ENCODE measurements at regions not wholly inside any gene's neighbourhood (a gene's known extent, or its start where the extent isn't known, plus 50 kb on each side); places are given as distances from the start of the nearest gene placed in this dataset.
"Not testable (repeated sequence)": the region's sequence is repeated elsewhere in the genome, so short reads cannot be mapped to it uniquely, and the experiment has no call there.

DNA sequence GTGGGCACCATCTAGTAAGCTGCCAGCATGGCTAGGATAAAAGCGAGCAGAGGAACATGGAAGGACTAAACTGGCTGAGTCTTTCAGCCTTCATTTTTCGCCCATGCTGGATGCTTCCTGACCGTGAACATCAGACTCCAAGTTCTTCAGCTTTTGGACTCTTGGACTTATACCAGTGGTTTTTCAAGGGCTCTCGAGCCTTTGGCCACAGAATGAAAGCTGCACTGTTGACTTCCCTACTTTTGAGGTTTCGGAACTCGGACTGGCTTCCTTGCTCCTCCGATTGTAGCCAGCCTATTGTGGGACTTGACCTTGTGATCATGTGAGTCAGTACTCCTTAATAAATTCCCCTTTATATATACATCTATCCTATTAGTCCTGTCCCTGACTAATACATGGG lies 785.1 kb upstream of the SLITRK6 start:
- no peak for DNase-seq

DNA sequence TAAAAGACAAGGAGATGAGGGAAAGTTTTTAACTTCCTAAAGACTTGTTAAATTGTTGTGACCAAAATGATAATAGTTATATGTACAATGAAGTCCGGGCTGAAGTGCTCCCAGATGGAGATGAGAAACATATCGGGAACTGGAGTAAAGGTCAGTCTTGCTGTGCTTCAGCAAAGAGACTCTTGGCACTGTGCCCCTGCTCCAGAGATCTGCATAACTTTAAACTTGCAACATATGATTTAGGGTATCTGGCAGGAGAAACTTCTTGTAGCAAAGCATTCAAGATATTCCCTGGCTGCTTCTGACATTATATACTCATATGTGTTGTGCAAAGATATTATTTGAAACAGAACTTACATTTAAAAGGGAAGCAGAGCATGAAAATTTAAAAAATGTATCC lies 786.6 kb upstream of the SLITRK6 start:
- DNase-seq, result no peak

DNA sequence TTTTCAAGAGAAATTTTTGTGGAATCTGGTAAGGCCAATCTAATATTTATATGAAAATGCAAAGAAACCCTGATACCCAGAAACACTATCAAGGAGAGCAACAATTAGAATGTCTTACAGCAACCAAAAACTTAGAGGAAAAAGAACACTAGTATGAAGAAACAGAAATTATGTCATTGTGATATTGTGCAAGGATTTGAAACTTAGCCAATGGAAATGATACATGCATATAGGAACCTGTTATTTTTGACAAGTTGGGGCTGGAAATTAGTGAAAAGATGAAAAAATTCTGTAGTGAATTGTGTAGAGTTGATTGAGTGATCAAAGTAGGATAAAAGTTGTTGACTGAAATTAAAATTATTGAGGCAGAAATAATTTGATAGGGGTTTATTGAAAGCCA lies 792.6 kb upstream of the SLITRK6 start:
- no peak for DNase-seq

DNA sequence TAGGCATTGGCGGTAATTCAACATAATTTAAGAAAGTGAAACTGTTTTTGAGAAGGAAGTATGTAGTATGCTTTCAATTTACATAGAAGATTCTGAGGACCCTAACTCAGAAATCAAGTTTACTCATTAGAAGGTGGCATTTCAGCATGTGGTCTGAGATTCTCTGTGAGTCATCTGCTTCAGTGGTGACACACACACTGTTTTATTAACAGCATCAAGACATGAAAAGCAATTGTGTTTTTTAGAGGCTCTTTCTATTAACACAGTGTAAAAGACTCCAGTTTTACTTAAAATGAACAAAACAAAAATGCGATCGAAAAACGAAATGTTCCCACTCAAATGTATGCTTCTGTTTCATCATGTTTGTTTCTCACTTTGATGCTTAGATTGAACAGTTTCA lies 802.1 kb upstream of the SLITRK6 start:
- no peak for DNase-seq

DNA sequence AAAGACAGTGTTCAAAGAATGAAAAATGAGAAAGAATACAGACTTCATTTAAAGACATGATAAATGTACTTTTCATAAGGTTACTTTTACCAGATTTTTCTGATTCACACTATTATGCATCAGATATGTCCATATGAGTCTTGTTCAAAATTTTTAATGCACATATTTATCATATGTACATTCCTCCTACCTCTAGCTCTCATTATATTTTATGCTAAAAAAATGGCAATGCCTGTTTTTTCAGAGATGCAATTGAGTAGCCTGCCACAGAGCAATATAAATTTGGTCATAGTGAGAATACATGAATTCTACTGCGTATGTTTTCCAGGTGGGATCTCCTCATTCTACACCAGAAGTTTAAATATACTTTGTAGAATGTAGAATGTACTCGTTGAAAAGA lies 807.0 kb upstream of the SLITRK6 start:
- DNase-seq, result no peak

DNA sequence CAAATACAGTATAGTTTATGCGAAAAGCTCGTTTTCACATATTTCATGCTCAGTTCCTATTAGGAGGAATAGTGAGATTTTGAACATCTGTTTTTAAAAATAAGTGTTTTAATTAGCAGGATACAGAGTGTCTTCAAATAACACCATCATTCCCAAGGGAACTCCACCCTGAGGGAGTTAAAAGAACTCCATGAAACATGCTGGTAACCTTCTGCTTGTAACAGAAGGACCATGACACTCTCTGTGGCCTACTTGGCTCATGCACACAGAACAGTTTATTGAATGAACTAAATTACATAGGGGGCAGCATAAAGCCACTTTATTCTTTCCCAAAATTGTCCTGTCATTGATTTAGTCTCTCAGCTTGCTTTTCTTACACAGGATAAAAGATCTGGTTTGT lies 809.5 kb upstream of the SLITRK6 start:
- peak; percentile 23 for DNase-seq

DNA sequence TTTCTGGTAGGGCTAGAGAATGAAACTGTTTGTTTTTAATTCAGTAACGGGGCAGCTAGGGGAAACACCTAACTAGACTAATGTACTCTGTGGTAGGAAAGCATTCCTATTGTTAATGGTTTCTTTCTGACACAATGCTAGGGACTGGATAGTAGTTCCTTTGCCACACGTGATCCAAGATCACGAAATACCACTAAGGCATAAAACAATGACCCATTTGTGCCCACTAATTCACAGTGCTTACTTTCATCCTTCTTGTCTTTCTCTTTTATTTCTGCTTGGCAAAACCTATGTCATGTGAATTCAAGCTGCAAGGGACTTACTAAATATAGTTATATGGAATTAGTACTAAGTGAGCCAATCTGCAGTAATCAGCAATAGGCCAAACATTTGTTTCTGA lies 834.1 kb upstream of the SLITRK6 start:
- no peak for DNase-seq

DNA sequence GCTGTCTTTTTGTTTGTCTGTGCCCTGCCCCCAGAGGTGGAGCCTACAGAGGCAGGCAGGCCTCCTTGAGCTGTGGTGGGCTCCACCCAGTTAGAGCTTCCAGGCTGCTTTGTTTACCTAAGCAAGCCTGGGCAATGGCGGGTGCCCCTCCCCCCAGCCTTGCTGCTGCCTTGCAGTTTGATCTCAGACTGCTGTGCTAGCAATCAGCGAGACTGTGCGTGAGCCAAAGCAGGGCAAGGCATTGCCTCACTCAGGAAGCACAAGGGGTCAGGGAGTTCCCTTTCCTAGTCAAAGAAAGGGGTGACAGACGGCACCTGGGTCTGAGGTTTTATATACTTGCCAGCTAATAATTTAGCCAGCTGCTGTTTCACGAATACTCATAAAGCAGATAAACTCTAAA lies 852.0 kb upstream of the SLITRK6 start:
- DNase-seq, result not testable (repeated sequence)

DNA sequence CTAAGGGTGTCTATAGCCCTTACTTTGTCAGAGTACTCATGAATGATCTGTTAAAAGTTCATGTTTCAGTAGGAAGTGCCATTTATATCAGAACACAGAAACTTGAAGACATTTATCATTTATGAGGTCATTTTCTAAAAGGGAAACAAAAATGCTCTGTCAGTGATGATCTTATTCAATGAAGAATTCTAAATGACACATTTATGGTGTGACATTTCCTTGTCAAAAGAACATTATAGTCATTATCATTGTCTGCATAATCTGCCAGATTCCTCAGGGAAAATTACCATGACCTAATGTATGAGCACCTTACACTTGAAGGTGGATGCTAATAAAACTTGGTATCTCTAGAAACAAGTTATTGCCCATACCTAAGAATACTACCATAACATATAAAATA lies 853.8 kb upstream of the SLITRK6 start:
- no peak for DNase-seq

DNA sequence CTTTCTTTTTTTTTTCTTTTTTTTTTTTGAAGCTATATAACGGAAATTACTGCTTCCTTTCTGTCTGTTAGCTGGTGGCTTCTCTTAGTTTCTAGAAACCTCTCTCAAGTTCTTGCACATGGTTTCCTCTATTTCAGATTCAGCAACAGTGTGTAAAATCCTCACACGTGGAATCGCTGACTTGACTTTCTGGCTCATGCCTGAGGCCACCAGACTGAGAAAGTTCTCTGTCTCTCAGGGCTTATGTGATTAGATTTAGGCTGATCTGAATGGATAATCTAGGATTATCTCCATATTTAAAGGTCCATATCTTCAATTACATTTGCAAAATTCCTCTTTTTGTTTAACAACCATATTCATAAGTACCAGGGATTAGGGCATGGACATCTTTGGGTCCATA lies 856.3 kb upstream of the SLITRK6 start:
- DNase-seq, result no peak

DNA sequence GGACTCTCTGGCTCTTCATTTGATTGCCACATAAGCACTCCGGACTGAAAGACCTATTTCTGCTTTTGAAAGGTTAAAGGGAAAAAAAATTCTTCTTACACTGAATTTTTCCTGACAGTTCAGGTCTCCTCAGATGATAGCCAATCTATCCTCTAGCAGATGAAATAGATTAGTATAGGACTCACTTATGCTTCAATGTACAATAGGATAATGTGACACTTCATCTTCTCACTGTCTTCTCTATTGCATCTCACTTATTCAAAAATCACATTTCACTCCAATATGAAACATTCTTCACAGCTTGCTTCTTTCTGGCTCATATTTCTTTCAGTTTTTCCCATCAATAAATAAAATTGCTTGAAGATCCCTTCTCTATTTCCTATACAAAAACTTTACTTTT lies 860.9 kb upstream of the SLITRK6 start:
- no peak for DNase-seq

DNA sequence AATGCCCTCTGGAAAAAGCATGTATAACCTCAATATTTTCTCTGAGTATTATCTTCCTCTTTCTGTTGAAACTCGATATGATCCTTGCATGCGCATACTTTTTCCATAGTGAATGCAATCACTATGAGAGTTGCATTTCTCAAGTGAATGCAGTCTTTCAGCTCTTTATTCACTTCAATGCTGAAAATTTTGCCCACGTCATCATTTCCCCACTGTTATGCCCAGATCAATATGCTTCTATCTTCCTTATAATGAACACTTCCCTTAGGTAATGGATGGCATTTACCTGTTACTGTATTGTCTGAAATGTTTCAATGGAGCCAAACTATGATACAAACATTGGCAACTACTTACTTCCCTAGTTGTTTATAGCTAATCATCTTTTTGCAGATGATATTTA lies 866.6 kb upstream of the SLITRK6 start:
- no peak for DNase-seq

DNA sequence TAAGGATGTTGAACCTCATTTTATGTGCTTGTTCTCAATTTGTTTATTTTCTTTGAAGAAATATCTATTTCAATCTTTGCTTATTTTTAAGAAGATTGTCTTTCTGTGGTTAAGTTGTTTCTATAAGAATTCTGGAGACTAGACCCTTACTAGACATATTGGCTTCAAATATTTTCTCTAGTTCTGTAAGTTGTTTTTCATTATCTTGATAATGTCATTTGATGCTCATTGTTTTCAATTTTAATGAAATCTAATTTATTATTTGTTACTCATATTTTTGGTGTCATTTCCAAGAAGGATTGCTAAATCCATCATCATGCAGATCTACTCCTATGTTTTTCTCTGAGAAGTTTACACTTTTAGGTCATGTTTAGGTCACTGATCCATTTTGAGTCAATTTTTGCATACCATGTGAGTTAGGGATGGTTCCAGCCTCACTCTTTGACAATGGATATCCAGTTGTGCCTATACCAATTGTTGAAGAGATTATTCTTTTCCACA lies 874.8 kb upstream of the SLITRK6 start:
- DNase-seq, result no peak

DNA sequence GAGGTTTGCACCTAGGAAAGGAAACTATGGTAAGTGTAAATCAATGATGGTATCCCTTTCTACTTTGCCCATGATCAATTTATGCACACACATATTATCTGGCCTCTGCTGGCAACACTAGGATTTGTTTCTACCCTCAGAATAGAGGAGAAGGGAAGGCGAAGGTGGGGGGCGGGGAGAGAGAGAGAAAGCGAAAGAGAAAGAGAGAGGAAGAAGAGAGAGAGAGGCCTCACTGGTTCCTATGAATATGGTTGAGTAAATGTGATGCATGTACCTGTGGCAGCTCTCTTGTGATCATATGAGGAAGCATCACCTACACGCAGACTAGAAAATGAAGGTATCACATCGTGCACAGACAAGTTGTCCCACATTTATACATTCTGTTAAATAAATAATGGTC lies 882.0 kb upstream of the SLITRK6 start:
- DNase-seq, result no peak

DNA sequence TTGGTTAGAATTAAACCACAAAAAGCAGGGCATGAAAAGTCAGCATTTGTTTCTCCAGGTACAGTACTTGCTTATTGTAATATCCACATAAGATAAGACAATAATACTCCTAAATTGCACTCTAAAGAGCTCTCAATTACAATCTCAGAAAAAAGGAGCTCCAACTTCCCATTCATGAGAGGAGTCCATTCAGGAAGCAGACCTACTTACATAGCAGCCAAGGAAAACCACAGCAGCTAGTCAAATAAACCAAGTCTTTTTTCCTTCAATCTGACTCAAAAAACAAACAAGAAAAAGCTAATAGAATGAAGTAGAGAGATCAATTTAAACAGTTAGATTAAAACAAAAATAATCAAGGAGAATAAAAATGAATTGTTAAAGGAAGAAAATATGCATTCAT lies 885.2 kb upstream of the SLITRK6 start:
- DNase-seq, result no peak

DNA sequence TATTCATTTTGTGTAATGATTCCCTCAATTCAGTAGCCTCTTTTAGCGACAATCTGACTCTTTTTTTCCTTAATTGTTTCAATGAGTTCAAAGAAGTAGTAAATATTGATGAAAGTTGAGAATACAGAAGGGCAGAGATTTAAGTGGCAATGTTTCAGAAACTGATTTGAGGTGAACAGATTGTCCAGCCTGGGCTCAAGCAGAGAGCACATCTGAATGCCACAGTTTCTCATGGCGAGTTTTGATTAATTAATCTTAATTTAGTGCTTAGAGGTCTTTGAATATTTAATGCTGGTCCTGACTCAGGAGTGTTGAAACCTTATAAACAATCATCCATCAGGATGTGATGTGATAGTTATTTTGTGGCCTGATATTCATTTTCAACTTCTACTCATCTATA lies 890.7 kb upstream of the SLITRK6 start:
- no peak for DNase-seq

DNA sequence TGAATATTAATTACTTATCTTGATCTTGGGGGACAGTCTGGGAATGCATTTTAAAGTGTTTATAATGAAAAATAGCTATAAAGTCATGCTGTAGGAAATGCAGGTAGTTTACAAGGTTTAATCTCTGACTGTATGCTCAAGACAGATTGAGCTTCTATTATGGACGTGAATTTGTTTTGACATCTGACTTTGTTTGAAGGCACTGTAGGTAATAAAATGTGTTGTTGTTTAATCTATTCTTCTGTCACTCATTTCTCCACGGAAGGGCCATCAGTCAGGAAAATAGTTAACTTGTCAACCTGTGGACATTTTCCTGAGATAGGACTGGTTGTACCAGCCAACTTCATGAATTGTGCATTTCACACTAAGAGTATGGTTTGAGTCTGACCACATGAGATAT lies 893.1 kb upstream of the SLITRK6 start:
- DNase-seq, result no peak

DNA sequence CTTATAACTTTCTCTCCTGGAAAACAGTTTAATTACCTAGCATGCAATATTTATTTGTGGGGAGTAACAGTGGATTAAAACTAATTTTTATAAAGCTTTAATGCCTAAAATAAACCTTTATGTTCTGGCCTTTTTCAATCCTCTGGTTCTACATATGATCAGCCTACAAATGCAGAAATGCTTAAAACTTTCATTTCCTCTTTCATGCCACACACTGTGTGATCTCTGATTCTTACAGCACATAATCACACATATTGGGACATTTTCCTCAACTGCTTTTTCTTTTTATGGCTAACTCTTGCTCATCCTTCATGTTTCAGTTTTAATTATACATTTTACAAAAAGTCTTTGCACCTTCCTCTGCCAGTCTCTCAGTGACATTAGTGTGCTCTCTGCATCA lies 910.8 kb upstream of the SLITRK6 start:
- DNase-seq, result no peak

DNA sequence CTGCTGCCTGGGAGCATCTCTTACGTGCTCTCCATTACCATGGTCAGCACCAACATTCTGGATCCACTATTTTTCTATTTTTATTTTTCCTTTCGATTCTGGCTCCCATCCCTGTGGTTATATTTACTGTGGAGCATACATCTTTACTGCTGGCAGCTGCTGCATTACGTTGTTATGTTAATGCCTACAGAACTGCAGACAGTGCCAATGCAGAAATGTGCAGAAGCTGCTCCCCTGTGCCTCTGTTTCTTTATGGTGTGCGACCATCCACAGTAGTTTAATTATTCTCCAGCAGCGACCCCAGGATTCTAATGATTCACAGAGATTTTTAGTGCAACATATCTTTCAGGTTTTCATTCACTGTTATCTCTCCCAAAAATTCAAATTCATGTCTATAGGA lies 911.7 kb upstream of the SLITRK6 start:
- DNase-seq, result no peak

DNA sequence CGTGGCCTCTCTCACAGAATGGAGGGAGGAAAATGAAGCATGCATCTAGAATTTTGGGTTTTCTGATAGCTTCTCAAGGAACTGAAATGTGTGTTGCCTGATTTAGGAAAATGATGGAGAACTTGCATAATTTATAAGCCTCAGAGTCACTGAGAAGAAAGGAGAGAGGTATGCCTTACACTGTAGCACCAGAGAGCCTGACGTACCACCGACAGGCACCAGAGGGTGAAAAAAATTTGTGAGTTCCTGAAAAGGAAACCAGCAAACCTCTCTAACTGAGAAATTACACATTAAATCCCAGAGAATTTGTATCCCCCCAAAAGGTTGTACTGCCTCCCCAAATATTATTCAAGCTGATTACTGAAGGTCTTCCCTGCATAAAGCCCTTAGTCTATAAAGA lies 915.3 kb upstream of the SLITRK6 start:
- DNase-seq, result no peak

DNA sequence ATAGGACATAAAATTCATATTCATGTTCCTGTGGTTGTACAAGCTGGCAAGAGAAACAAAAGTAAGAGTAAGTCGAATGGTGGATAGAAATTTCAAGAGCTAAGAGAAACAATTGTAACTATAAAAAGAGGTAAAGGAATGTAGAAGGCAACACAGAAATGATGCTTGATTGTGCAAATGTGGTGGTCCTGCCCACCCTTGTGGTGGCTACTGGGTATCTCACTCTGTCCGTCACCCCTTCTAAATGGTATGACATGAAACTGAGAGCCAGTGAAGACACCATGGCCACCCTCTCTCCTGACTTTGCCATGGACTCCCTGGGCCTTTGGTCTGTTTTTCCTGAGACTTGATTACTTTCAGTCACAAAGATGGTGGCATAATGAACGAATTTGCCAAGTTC lies 925.9 kb upstream of the SLITRK6 start:
- no peak for DNase-seq

DNA sequence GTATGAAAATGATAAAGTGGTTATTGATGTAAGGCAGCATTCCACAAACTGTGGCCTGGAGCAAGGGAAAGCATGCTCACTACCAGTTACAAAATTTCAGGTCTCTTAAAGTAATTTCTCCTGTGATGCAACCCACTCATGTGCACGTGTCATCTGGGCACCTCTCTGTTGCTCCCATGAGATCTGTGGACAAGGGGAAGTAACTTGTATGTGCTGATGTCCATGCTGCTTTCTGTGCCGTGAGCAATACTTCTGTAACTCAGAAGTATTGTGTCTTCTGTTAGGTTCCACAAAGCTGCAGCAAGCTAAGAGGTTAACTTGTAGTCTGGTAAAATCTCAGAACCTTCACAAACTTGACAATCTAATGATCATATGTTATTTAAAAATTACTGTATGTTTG lies 930.0 kb upstream of the SLITRK6 start:
- no peak for DNase-seq

DNA sequence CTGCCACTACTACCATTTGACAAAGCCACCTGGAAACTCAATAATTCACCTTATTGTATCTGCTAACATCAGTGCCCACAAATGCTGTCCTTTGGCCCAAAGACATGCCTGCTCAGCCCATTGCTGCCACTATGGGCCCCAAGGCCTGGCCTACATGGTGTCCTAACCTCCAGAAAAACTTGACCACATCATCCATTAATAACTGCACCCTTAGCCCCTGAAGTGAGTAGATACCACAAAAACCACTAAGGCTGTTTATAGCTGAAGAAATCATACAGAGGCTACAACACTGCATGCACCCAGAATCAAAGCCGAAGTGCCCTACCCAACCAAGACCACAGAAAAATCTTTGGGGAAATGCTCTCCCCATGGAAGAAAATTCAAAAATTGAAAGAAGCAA lies 932.8 kb upstream of the SLITRK6 start:
- no peak for DNase-seq

DNA sequence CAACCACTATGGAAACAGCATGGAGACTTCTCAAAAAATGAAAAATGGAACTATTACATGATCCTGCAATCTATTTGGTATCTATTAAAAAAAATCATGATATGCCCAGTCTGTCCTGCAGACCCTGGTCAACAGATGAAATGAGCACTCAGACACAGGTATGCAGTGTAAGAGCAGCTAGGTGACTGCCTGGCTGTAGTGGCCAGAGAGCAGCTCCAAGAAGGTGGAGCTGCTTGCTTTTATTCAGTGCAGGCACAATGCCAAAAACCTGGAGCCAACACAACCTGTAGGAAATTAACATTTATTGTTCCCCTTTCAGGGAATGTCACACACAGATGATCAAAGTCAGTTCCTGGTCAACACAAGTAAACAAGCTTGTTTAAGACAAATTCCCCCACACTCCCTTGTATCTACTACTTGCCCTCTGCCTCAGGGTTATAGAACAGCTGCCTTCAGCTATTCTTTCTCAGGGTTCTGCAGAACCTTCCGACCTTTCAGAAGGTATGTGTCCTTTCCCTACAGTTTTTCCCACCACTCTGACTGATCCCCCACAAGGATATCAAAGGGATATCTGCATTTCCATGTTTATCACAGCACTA lies 933.7 kb upstream of the SLITRK5 start:
- no peak for DNase-seq

DNA sequence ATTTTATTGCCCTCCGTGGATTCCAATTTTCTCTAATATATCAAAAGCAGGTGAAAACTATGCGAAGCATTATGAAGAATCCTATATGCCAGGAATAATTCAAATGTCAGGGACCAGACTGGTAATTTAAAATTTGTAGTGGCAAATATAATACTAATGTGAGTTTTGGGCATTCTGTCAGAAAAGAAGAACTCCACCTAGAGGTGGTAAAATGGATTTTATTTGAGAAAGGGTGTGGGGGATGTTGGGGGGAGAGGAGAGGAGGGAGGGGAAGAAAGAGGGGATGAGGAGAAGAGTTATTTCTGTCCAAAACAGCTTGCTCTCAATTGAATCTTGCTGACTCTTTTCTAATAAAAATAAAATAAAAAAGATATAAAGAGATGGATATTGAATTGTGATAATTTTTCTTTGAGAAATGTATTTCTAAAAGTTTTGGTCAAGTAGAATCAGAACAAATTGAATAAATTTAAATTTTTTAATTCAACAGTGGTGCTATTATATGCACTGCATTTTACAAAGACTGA lies 929.3 kb upstream of the SLITRK5 start:
- DNase-seq, result no peak

All from NCI-H446 treated with DMSO at 0.1 percent for 48 hours (cell line).